ENCODE measurements at regions not wholly inside any gene's neighbourhood (a gene's known extent, or its start where the extent isn't known, plus 50 kb on each side); places are given as distances from the start of the nearest gene placed in this dataset.
A peak's percentile ranks its signal among the peaks of the same experiment; 100 is the strongest.

DNA sequence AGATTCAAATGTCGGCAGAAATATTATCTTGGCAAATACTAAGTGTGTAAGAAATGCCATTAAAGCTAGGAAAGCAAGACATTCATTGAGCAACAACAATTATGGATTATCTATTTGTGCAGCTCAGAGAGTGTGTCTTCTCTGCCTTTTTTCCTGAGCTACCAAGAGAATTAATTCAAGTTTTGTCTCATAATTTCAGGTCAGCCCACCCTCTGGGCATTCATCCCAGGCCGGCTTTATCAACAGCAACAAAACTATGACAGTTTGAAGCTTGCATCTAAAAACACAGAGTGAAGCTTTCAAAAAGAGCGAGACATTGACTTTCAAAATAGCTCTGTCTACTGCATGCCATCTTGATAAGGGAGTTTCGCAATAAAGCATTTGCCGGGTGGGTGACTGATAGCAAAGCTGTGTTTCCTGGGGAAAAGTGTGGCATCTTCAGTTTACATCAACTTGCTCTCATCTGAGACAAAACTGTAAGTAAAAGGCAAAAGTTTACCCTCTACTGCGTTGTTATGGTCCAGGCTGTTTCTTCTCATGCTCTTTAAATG is 182.4 kb downstream of the IRX1 start:
- Histone ChIP-seq H2AFZ (peak overlapping the region; percentile 83; the same call in 1 of the 2 replicates), H3K9me2 (ENCODE audit: insufficient read depth) (peaks cover 13% of the 10 kb centered on the region), H3K27me3 (ENCODE audit: insufficient read depth) (no peaks in the 10 kb centered on the region), H3K4me3 (no peak overlapping the region), H3F3A (replicated peaks; ENCODE audit: low read depth) (no peaks in the 10 kb centered on the region), H3K4me2 (no peak overlapping the region), H3K4me1 (ENCODE audit: insufficient read depth) (peaks cover 12% of the 10 kb centered on the region), H4K20me1 (replicated peaks; ENCODE audit: insufficient read depth) (no peaks in the 10 kb centered on the region), H3K79me2 (replicated peaks; ENCODE audit: insufficient read depth) (no peaks in the 10 kb centered on the region), H3K27ac (ENCODE audit: low read depth) (no peak overlapping the region), H3K36me3 (ENCODE audit: insufficient read depth) (no peaks in the 10 kb centered on the region; the same call in 1 of the 2 replicates)
- no peaks in the 10 kb centered on the region for H3K36me3 Mint-ChIP-seq (ENCODE audit: low read depth)
- no peaks in the 10 kb centered on the region; the same call in 2 of the 3 replicates for H3K9me3 Mint-ChIP-seq
- peaks cover 6% of the 10 kb centered on the region for H3K27me3 Mint-ChIP-seq (ENCODE audit: insufficient read depth, low read depth, poor library complexity)
- TF ChIP-seq EZH2phosphoT487 (IDR thresholded peaks at IDR 0.05; ENCODE audit: unreplicated experiment) = no peak
- no peak for TF ChIP-seq CREB1 (CRISPR knock-in tag; IDR thresholded peaks at IDR 0.05; ENCODE audit: low read depth)
- no peak for TF ChIP-seq REST (IDR thresholded peaks at IDR 0.05; ENCODE audit: unreplicated experiment)
- H3K4me1 Mint-ChIP-seq = peaks cover 17% of the 10 kb centered on the region; the same call in 2 of the 3 replicates
- no peak overlapping the region for H3K4me3 Mint-ChIP-seq
- DNase-seq (ENCODE audit: low spot score) (no peak), ATAC-seq (no peak)
- no peak overlapping the region for H3K27ac Mint-ChIP-seq

DNA sequence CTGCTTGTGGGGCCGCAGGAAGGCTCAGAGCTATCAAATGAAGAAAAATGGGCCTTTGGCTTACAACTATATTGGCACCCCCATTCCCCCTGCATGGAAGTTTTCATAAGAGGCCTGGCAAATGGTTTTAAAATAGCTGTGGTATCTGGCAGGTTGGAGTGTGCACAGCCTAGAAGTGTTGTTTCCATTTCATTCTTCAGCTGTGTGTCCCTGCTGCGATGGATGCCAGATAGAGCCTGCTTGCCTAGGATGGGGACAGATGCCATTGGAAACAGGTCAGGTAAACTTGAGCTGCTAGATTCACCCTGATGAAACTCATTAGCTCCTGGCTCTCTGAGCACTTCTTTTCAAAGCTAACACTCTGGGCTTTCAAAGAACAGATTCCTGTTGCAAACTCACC is 183.3 kb downstream of the IRX1 start:
- no peak overlapping the region for H3K4me3 ChIP-seq
- no peaks in the 10 kb centered on the region for H3K27me3 ChIP-seq (ENCODE audit: insufficient read depth)
- peaks cover 12% of the 10 kb centered on the region for H3K4me1 ChIP-seq (ENCODE audit: insufficient read depth)
- H4K20me1 ChIP-seq (replicated peaks; ENCODE audit: insufficient read depth) = no peaks in the 10 kb centered on the region
- H2AFZ ChIP-seq = peak overlapping the region; percentile 83
- Mint-ChIP-seq H3K9me3 (no peaks in the 10 kb centered on the region; the same call in 1 of the 3 replicates), H3K27me3 (ENCODE audit: insufficient read depth, low read depth, poor library complexity) (peaks cover 6% of the 10 kb centered on the region), H3K27ac (no peak overlapping the region), H3K4me3 (no peak overlapping the region), H3K36me3 (ENCODE audit: low read depth) (no peaks in the 10 kb centered on the region), H3K4me1 (peaks cover 17% of the 10 kb centered on the region; the same call in 2 of the 3 replicates)
- no peaks in the 10 kb centered on the region for H3K79me2 ChIP-seq (replicated peaks; ENCODE audit: insufficient read depth)
- TF ChIP-seq POLR2AphosphoS5 (IDR thresholded peaks at IDR 0.05; ENCODE audit: low read depth) (no peak), STAT1 (IDR thresholded peaks at IDR 0.05; ENCODE audit: unreplicated experiment) (no peak), ZNF331 (CRISPR knock-in tag; IDR thresholded peaks at IDR 0.05; ENCODE audit: low read depth) (no peak), ZNF462 (CRISPR knock-in tag; IDR thresholded peaks at IDR 0.05) (no peak), ETS1 (IDR thresholded peaks at IDR 0.05) (no peak), CREB1 (CRISPR knock-in tag; IDR thresholded peaks at IDR 0.05; ENCODE audit: low read depth) (no peak), EZH2 (IDR thresholded peaks at IDR 0.05; ENCODE audit: low read depth, unreplicated experiment) (no peak), JUNB (IDR thresholded peaks at IDR 0.05; ENCODE audit: unreplicated experiment) (no peak)
- no peak overlapping the region for H3K27ac ChIP-seq (ENCODE audit: low read depth)
- H3K4me2 ChIP-seq = no peak overlapping the region
- peaks cover 11% of the 10 kb centered on the region for H3K9me2 ChIP-seq (ENCODE audit: insufficient read depth)
- DNase-seq (ENCODE audit: low spot score) (no peak), ATAC-seq (no peak)
- H3K36me3 ChIP-seq (ENCODE audit: insufficient read depth) = no peaks in the 10 kb centered on the region; the same call in 1 of the 2 replicates
- no peaks in the 10 kb centered on the region for H3F3A ChIP-seq (replicated peaks; ENCODE audit: low read depth)

Measured in GM23338 (cell line).